ENCODE measurements at regions not wholly inside any gene's neighbourhood (a gene's known extent, or its start where the extent isn't known, plus 50 kb on each side); places are given as distances from the start of the nearest gene placed in this dataset.

GRCh38 chr1:4265836-4266235 lies 365.8 kb upstream of the C1orf174 start:
- Histone ChIP-seq H3K36me3 (ENCODE audit: insufficient read depth, low read length) (no peaks in the 10 kb centered on the region), H3K4me1 (ENCODE audit: insufficient read depth, low read length) (peaks cover 15% of the 10 kb centered on the region), H3K9ac (ENCODE audit: low read depth, low read length) (no peak overlapping the region), H3K4me3 (ENCODE audit: low read depth in 1 of 2, low read length in 2 of 2) (no peak overlapping the region), H3K4me2 (ENCODE audit: insufficient read depth, low read length) (no peak overlapping the region), H3K79me2 (ENCODE audit: insufficient read depth, low read length) (no peaks in the 10 kb centered on the region), H3K9me3 (ENCODE audit: insufficient read depth, low read length, severe bottlenecking) (no peaks in the 10 kb centered on the region), H3K27me3 (ENCODE audit: insufficient read depth, low read length, poor library complexity) (no peaks in the 10 kb centered on the region), H3K27ac (ENCODE audit: low read length) (no peak overlapping the region), H4K20me1 (ENCODE audit: insufficient read depth, low read length) (peaks cover 8% of the 10 kb centered on the region), H2AFZ (ENCODE audit: low read depth, low read length) (no peak overlapping the region)
- ATAC-seq (ENCODE audit: insufficient read depth, low read depth), result no peak
- DNase-seq, result no peak
- no peak for TF ChIP-seq EZH2 (IDR thresholded peaks at IDR 0.05; ENCODE audit: borderline replicate concordance, low read depth, low read length, severe bottlenecking)
- TF ChIP-seq CTCF (IDR thresholded peaks at IDR 0.05; ENCODE audit: borderline replicate concordance, extremely low read depth, low read length, poor library complexity, severe bottlenecking), result no peak

GRCh38 chr1:4267381-4268261 lies 367.5 kb upstream of the C1orf174 start:
- Histone ChIP-seq H4K20me1 (ENCODE audit: insufficient read depth, low read length) (peaks cover 8% of the 10 kb centered on the region), H2AFZ (ENCODE audit: low read depth, low read length) (no peak overlapping the region), H3K27me3 (ENCODE audit: insufficient read depth, low read length, poor library complexity) (no peaks in the 10 kb centered on the region), H3K36me3 (ENCODE audit: insufficient read depth, low read length) (no peaks in the 10 kb centered on the region), H3K27ac (ENCODE audit: low read length) (no peak overlapping the region), H3K79me2 (ENCODE audit: insufficient read depth, low read length) (no peaks in the 10 kb centered on the region), H3K9me3 (ENCODE audit: insufficient read depth, low read length, severe bottlenecking) (no peaks in the 10 kb centered on the region), H3K4me3 (ENCODE audit: low read depth in 1 of 2, low read length in 2 of 2) (no peak overlapping the region), H3K4me1 (ENCODE audit: insufficient read depth, low read length) (peaks cover 15% of the 10 kb centered on the region), H3K4me2 (ENCODE audit: insufficient read depth, low read length) (no peak overlapping the region), H3K9ac (ENCODE audit: low read depth, low read length) (no peak overlapping the region)
- TF ChIP-seq EZH2 (IDR thresholded peaks at IDR 0.05; ENCODE audit: borderline replicate concordance, low read depth, low read length, severe bottlenecking), result no peak
- TF ChIP-seq CTCF (IDR thresholded peaks at IDR 0.05; ENCODE audit: borderline replicate concordance, extremely low read depth, low read length, poor library complexity, severe bottlenecking), result no peak
- peak; percentile 95 for ATAC-seq (ENCODE audit: insufficient read depth, low read depth)
- DNase-seq, result peak; percentile 80

GRCh38 chr1:4268262-4268888 lies 368.3 kb upstream of the C1orf174 start:
- Histone ChIP-seq H3K4me1 (ENCODE audit: insufficient read depth, low read length) (peaks cover 15% of the 10 kb centered on the region), H3K4me2 (ENCODE audit: insufficient read depth, low read length) (no peak overlapping the region), H4K20me1 (ENCODE audit: insufficient read depth, low read length) (peaks cover 8% of the 10 kb centered on the region), H3K79me2 (ENCODE audit: insufficient read depth, low read length) (no peaks in the 10 kb centered on the region), H3K9me3 (ENCODE audit: insufficient read depth, low read length, severe bottlenecking) (no peaks in the 10 kb centered on the region), H3K36me3 (ENCODE audit: insufficient read depth, low read length) (no peaks in the 10 kb centered on the region), H3K9ac (ENCODE audit: low read depth, low read length) (no peak overlapping the region), H3K27me3 (ENCODE audit: insufficient read depth, low read length, poor library complexity) (no peaks in the 10 kb centered on the region), H3K27ac (ENCODE audit: low read length) (no peak overlapping the region), H3K4me3 (ENCODE audit: low read depth in 1 of 2, low read length in 2 of 2) (no peak overlapping the region), H2AFZ (ENCODE audit: low read depth, low read length) (no peak overlapping the region)
- TF ChIP-seq CTCF (IDR thresholded peaks at IDR 0.05; ENCODE audit: borderline replicate concordance, extremely low read depth, low read length, poor library complexity, severe bottlenecking) (no peak), EZH2 (IDR thresholded peaks at IDR 0.05; ENCODE audit: borderline replicate concordance, low read depth, low read length, severe bottlenecking) (no peak)
- ATAC-seq (ENCODE audit: insufficient read depth, low read depth) (no peak), DNase-seq (no peak)

All from DND-41 (cell line).